A549 (cell line): ENCODE measurements at regions not wholly inside any gene's neighbourhood (a gene's known extent, or its start where the extent isn't known, plus 50 kb on each side); places are given as distances from the start of the nearest gene placed in this dataset.

ENCODE experiments used
- ATAC-seq, 2 experiments: fragments of 200-7000 bp in 1 of 2; fragments of >200 bp in 1 of 2; cut with Nextera tagmentation in 1 of 2; cut with Tn5 transposase in 1 of 2; 3 replicates each; pipeline versions ENCODE4 v1.8.0 to v1.9.1; 2018 to 2020; ENCODE audit warnings: mild to moderate bottlenecking in 1 of 2, moderate library complexity in 1 of 2
- CTCF ChIA-PET: fragments of 300-600 bp; sonication (Branson Sonifier 250); formaldehyde crosslinking; extraction: SDS; loops from one replicate; lab custom pipeline; 2021; ENCODE audit warnings: antibody characterized with exemption, inconsistent platforms; lab: Yijun Ruan, JAX
- POLR2A ChIA-PET: fragments of 350-600 bp; formaldehyde crosslinking; extraction: SDS; loops from one replicate; lab custom pipeline; 2021; ENCODE audit warnings: antibody characterized with exemption, inconsistent platforms; lab: Yijun Ruan, JAX
- DNase-seq, 2 experiments: peaks; one replicate each; pipeline versions ENCODE4 v3.0.0 to v3.0.0-alpha.2; 2011 to 2016; ENCODE audit warnings: low read depth in 1 of 2, low spot score in 1 of 2
- FAIRE-seq: peaks from 2 replicates; lab custom pipeline; 2011; peaks lifted over from hg19 to GRCh38; lab: Jason Lieb, UNC
- H3K27ac ChIP-seq, 2 experiments: fragments of >200 bp; sonication (Bioruptor Twin); formaldehyde crosslinking; 3 replicates each; pipeline ENCODE4 v1.5.1; 2016 to 2017
- H3K4me1 ChIP-seq: fragments of >200 bp; sonication (Bioruptor Twin); formaldehyde crosslinking; 3 replicates; pipeline ENCODE4 v1.6.1; 2016
- H3K4me2 ChIP-seq: fragments of >200 bp; sonication (Bioruptor Twin); formaldehyde crosslinking; 3 replicates; pipeline ENCODE4 v1.6.1; 2016
- H3K4me3 ChIP-seq: fragments of >200 bp; sonication (Bioruptor Twin); formaldehyde crosslinking; 3 replicates; pipeline ENCODE4 v1.5.1; 2016
- H3K9me3 ChIP-seq: fragments of >200 bp; sonication (Bioruptor Twin); formaldehyde crosslinking; 3 replicates; pipeline ENCODE4 v1.6.1; 2016
- BHLHE40 ChIP-seq: IDR thresholded peaks from 2 replicates; pipeline ENCODE4 v1.6.1; 2012; ENCODE audit warnings: low read depth, low read length, inconsistent platforms
- CBX2 ChIP-seq: fragments of 200-600 bp; sonication (generic); IDR thresholded peaks from 2 replicates; pipeline ENCODE4 v1.6.1; 2016; ENCODE audit warnings: low read depth, mild to moderate bottlenecking, borderline replicate concordance
- CEBPB ChIP-seq, 2 experiments: fragments of >200 bp in 1 of 2; sonication (Bioruptor Twin) in 1 of 2; formaldehyde crosslinking in 1 of 2; IDR thresholded peaks; 2 replicates each; pipeline ENCODE4 v1.6.1; 2012 to 2016
- CHD4 ChIP-seq: fragments of 200-600 bp; sonication (generic); IDR thresholded peaks from 2 replicates; pipeline ENCODE4 v1.6.1; 2016; ENCODE audit warnings: antibody characterized with exemption, mild to moderate bottlenecking, borderline replicate concordance
- FOSL2 ChIP-seq, 2 experiments: fragments of 450-650 bp in 1 of 2; fragments of >200 bp in 1 of 2; sonication (Bioruptor Twin) in 1 of 2; formaldehyde crosslinking; IDR thresholded peaks; 2 replicates each; pipeline versions ENCODE4 v1.5.0 to v1.6.1; 2016 to 2020; ENCODE audit warnings: mild to moderate bottlenecking in 1 of 2, moderate library complexity in 1 of 2
- FOXS1 ChIP-seq: fragments of 250-450 bp; sonication (Bioruptor Pico); IDR thresholded peaks from 2 replicates; pipeline ENCODE4 v1.5.0; 2020; ENCODE audit warnings: mild to moderate bottlenecking, moderate library complexity
- HEYL ChIP-seq: fragments of 250-450 bp; sonication (Bioruptor Pico); IDR thresholded peaks from 2 replicates; pipeline ENCODE4 v1.8.0; 2021; ENCODE audit warnings: mild to moderate bottlenecking, moderate library complexity
- HOXB5 ChIP-seq: fragments of 250-450 bp; sonication (Bioruptor Pico); IDR thresholded peaks from 2 replicates; pipeline ENCODE4 v1.5.0; 2020; ENCODE audit warnings: mild to moderate bottlenecking, moderate library complexity
- MAFK ChIP-seq: fragments of 450-650 bp; IDR thresholded peaks from 2 replicates; pipeline ENCODE4 v1.6.1; 2014; ENCODE audit not compliant: partially characterized antibody
- MAZ ChIP-seq: fragments of 150-350 bp; IDR thresholded peaks from 2 replicates; pipeline ENCODE4 v1.6.1; 2014; ENCODE audit warnings: antibody characterized with exemption, low read depth, low read length, borderline replicate concordance
- NFE2L2 ChIP-seq: fragments of 150-350 bp; conservative IDR thresholded peaks from 2 replicates; pipeline ENCODE4 v1.6.1; 2014; ENCODE audit warnings: low read length
- NPAS2 ChIP-seq: fragments of 250-450 bp; sonication (Bioruptor Pico); IDR thresholded peaks from 2 replicates; pipeline ENCODE4 v1.8.0; 2022; ENCODE audit warnings: mild to moderate bottlenecking, moderate library complexity, borderline replicate concordance
- PHF8 ChIP-seq: fragments of 200-600 bp; sonication (generic); IDR thresholded peaks from 2 replicates; pipeline ENCODE4 v1.6.1; 2016; ENCODE audit warnings: low read depth, mild to moderate bottlenecking, antibody characterized with exemption, moderate library complexity, borderline replicate concordance
- POLR2AphosphoS2 ChIP-seq: conservative IDR thresholded peaks from 2 replicates; pipeline ENCODE4 v1.6.1; 2012; ENCODE audit warnings: low read length, improper control_type of control experiment, inconsistent platforms
- RCOR1 ChIP-seq: fragments of 150-350 bp; IDR thresholded peaks from 2 replicates; pipeline ENCODE4 v1.6.1; 2014; ENCODE audit warnings: antibody characterized with exemption, low read length, low read depth
- RFX5 ChIP-seq: fragments of 450-650 bp; IDR thresholded peaks from 2 replicates; pipeline ENCODE4 v1.7.1; 2014; ENCODE audit warnings: antibody characterized with exemption, mild to moderate bottlenecking, moderate library complexity
- TFCP2L1 ChIP-seq: fragments of 250-450 bp; sonication (Bioruptor Pico); IDR thresholded peaks from 2 replicates; pipeline ENCODE4 v1.5.0; 2021; ENCODE audit warnings: mild to moderate bottlenecking
- ZC3H11A ChIP-seq: fragments of 450-650 bp; IDR thresholded peaks from 2 replicates; pipeline ENCODE4 v1.6.1; 2014; ENCODE audit warnings: antibody characterized with exemption, mild to moderate bottlenecking
- WGBS: methylation state at CpG from one replicate; pipeline ENCODE4 v1.1.6; 2017; ENCODE audit errors: missing lambda C conversion rate; 5-methylcytosine and 5-hydroxymethylcytosine counted together
- TF ChIP-seq, protein P1 (sequence below): IDR thresholded peaks from 2 replicates; pipeline ENCODE4 v1.6.1; 2012
- TF ChIP-seq, protein P2 (sequence below): IDR thresholded peaks from 2 replicates; pipeline ENCODE4 v1.6.1; 2012; ENCODE audit warnings: low read depth, borderline replicate concordance
- TF ChIP-seq, protein P3 (sequence below): IDR thresholded peaks from 2 replicates; pipeline ENCODE4 v1.6.1; 2012
- TF ChIP-seq, protein P4 (sequence below): fragments of 250-450 bp; sonication (Bioruptor Pico); IDR thresholded peaks from 2 replicates; pipeline ENCODE4 v1.5.0; 2021; ENCODE audit warnings: mild to moderate bottlenecking, moderate library complexity, borderline replicate concordance

DNA sequence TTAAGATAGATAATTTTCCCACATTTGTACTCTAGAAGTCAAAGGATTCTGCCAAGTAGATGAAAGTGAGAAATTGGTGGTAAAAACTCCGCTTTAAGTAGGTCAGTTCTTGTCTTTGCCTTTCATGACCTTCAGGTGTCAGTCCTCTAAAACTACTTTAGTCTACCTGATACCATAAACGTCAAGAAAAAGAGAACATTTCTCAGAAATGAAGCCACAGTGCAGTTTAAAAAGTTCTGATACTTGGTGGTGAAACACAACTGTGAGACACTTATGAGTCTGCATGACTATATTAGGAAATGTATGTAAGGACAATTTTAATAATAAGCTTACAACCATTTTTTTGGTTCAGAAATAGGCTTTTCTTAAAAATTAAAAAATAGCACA lies 583.3 kb downstream of the SATB2 start:
- Histone ChIP-seq H3K4me3 (no peak overlapping the region), H3K27ac (no peak overlapping the region), H3K9me3 (no peaks in the 10 kb centered on the region), H3K4me2 (no peak overlapping the region), H3K4me1 (no peaks in the 10 kb centered on the region)
- FAIRE-seq (no peak), ATAC-seq (no peak), DNase-seq (no peak)
- WGBS: 6% methylated on average over 2 of the region's 2 CpGs
- TF ChIP-seq, protein P1, sequence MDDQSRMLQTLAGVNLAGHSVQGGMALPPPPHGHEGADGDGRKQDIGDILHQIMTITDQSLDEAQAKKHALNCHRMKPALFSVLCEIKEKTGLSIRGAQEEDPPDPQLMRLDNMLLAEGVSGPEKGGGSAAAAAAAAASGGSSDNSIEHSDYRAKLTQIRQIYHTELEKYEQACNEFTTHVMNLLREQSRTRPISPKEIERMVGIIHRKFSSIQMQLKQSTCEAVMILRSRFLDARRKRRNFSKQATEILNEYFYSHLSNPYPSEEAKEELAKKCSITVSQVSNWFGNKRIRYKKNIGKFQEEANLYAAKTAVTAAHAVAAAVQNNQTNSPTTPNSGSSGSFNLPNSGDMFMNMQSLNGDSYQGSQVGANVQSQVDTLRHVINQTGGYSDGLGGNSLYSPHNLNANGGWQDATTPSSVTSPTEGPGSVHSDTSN: no peak
- TF ChIP-seq, protein P2, sequence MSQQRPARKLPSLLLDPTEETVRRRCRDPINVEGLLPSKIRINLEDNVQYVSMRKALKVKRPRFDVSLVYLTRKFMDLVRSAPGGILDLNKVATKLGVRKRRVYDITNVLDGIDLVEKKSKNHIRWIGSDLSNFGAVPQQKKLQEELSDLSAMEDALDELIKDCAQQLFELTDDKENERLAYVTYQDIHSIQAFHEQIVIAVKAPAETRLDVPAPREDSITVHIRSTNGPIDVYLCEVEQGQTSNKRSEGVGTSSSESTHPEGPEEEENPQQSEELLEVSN: no peak
- TF ChIP-seq PHF8 (no peak), MAFK (no peak), CEBPB (IDR thresholded peaks at IDR 0.05) (no peak), RCOR1 (no peak), MAZ (no peak), HOXB5 (CRISPR knock-in tag) (no peak), ZC3H11A (no peak), NFE2L2 (no peak), CBX2 (no peak), FOSL2 (IDR thresholded peaks at IDR 0.05) (no peak), FOSL2 (CRISPR knock-in tag; IDR thresholded peaks at IDR 0.05) (no peak), POLR2AphosphoS2 (no peak), TFCP2L1 (CRISPR knock-in tag) (no peak)
- ChIA-PET CTCF (interaction anchor here (1.6 kb wide), 1 partner anchor 14 kb away, joined by 4 read pairs; no protein-coding TSS in a partner anchor), POLR2A (no interaction called here)

DNA sequence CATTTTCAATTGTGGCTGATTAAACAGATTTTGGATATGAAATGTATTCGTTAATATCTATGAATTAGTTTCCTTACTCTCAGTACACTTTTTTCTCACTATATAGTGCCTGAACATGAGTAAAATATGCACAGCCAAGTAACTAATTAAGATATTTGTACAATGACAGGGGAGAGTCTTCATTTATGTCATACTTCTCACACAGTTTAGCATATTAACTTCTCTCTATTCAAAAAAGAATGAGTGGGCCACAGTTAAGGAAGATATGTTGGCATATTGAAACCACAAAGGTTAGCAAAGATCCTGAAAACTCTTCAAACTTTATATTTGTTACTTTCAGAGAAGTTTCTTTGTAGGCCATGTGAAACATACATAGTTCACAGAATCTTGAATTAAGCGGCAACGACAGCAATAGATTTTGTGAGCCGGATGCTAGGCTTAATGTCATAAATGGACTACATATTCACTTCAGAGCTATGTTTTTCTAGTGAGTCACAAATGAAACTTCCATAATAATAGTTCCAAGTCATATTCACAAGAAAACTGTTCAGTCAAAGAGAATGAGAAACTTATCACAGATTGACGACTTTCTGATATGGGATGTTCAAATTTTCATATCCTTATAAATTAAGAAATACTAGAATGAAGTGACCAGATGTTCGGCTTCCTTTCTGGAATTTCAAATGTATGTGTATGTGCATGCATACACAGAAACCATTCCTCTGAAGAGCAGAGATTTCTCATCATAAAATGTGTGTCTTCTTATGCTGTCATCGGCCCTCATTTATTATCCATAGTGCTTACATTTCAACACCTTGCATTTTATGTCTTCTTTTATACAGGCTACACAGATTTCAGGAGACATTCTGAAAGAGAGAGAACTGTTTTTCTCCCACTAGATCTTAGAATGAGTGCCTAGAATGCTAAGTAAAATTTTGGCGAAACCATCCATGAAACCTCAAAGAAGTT lies 584.0 kb downstream of the SATB2 start:
- 41% methylated on average over 8 of the region's 8 CpGs for WGBS
- no peak overlapping the region for H3K27ac ChIP-seq
- no peak for DNase-seq
- no peak overlapping the region for H3K4me2 ChIP-seq
- H3K9me3 ChIP-seq: no peaks in the 10 kb centered on the region
- TF ChIP-seq CEBPB (IDR thresholded peaks at IDR 0.05) (no peak), ZC3H11A (no peak), FOXS1 (CRISPR knock-in tag) (no peak), RFX5 (no peak), FOSL2 (IDR thresholded peaks at IDR 0.05) (no peak), FOSL2 (CRISPR knock-in tag; IDR thresholded peaks at IDR 0.05) (no peak), CHD4 (no peak), HEYL (CRISPR knock-in tag) (no peak), BHLHE40 (no peak), NPAS2 (CRISPR knock-in tag) (no peak), HOXB5 (CRISPR knock-in tag) (no peak)
- TF ChIP-seq, protein P3, sequence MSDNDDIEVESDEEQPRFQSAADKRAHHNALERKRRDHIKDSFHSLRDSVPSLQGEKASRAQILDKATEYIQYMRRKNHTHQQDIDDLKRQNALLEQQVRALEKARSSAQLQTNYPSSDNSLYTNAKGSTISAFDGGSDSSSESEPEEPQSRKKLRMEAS: no peak
- TF ChIP-seq, protein P4, sequence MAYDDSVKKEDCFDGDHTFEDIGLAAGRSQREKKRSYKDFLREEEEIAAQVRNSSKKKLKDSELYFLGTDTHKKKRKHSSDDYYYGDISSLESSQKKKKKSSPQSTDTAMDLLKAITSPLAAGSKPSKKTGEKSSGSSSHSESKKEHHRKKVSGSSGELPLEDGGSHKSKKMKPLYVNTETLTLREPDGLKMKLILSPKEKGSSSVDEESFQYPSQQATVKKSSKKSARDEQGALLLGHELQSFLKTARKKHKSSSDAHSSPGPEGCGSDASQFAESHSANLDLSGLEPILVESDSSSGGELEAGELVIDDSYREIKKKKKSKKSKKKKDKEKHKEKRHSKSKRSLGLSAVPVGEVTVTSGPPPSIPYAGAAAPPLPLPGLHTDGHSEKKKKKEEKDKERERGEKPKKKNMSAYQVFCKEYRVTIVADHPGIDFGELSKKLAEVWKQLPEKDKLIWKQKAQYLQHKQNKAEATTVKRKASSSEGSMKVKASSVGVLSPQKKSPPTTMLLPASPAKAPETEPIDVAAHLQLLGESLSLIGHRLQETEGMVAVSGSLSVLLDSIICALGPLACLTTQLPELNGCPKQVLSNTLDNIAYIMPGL (CRISPR knock-in tag): no peak
- FAIRE-seq: no peak
- no peak overlapping the region for H3K4me3 ChIP-seq
- ATAC-seq: no peak
- no peaks in the 10 kb centered on the region for H3K4me1 ChIP-seq
- ChIA-PET POLR2A (no interaction called here), CTCF (interaction anchor here (1.6 kb wide), 1 partner anchor 13 kb away, joined by 4 read pairs; no protein-coding TSS in a partner anchor)
